K562 (cell line): ENCODE measurements at regions not wholly inside any gene's neighbourhood (a gene's known extent, or its start where the extent isn't known, plus 50 kb on each side); places are given as distances from the start of the nearest gene placed in this dataset.

Source experiments
- CBFA2T2 ChIP-seq: fragments of 450-650 bp; conservative IDR thresholded peaks from 2 replicates; pipeline ENCODE4 v1.6.1; 2017; ENCODE audit warnings: mild to moderate bottlenecking
- CBX3 ChIP-seq, 2 experiments: IDR thresholded peaks; 1 replicate in 1 of 2; 2 replicates in 1 of 2; pipeline ENCODE4 v1.6.1; 2012; ENCODE audit warnings: inconsistent platforms in 2 of 2, low read length in 2 of 2, borderline replicate concordance in 1 of 2, control low read depth in 1 of 2
- CCNT2 ChIP-seq: IDR thresholded peaks from 2 replicates; pipeline ENCODE4 v1.6.1; 2011; ENCODE audit warnings: borderline replicate concordance, low read depth, mild to moderate bottlenecking, moderate library complexity, mixed read lengths, low read length; ENCODE audit not compliant: insufficient read length; ENCODE audit errors: extremely low read depth
- CXXC5 ChIP-seq: fragments of 250-450 bp; sonication (Bioruptor Pico); IDR thresholded peaks from 2 replicates; pipeline ENCODE4 v1.8.0; 2022; ENCODE audit warnings: inconsistent platforms, mild to moderate bottlenecking, moderate library complexity
- DPF2 ChIP-seq: fragments of 450-650 bp; IDR thresholded peaks from 2 replicates; pipeline ENCODE4 v1.6.1; 2016
- EP400 ChIP-seq: fragments of 450-650 bp; IDR thresholded peaks from 2 replicates; pipeline ENCODE4 v1.6.1; 2017; ENCODE audit warnings: antibody characterized with exemption, mild to moderate bottlenecking, moderate library complexity
- FOXA3 ChIP-seq, 2 experiments: fragments of 450-650 bp in 1 of 2; sonication (generic) in 1 of 2; formaldehyde crosslinking; IDR thresholded peaks in 1 of 2; conservative IDR thresholded peaks in 1 of 2; 2 replicates each; pipeline versions ENCODE4 v1.4.0 to v1.8.0; 2020 to 2022; ENCODE audit warnings: mild to moderate bottlenecking in 2 of 2, missing genetic modification reagents in 1 of 2
- FOXP1 ChIP-seq: sonication (generic); formaldehyde crosslinking; IDR thresholded peaks from 2 replicates; pipeline ENCODE4 v1.8.0; 2022; ENCODE audit warnings: mild to moderate bottlenecking, missing genetic modification reagents
- NCOA1 ChIP-seq: fragments of 450-650 bp; IDR thresholded peaks from 2 replicates; pipeline ENCODE4 v1.6.1; 2016; ENCODE audit warnings: low read depth
- RAD51 ChIP-seq: fragments of 450-650 bp; IDR thresholded peaks from 2 replicates; pipeline ENCODE4 v1.7.1; 2016; ENCODE audit warnings: low read depth, mild to moderate bottlenecking, borderline replicate concordance
- SETDB1 ChIP-seq: IDR thresholded peaks from one replicate; pipeline ENCODE4 v1.6.1; 2012; ENCODE audit warnings: low read length, control low read depth, inconsistent platforms
- SMARCA4 ChIP-seq: fragments of 450-650 bp; IDR thresholded peaks from 2 replicates; pipeline ENCODE4 v1.6.1; 2016
- TARDBP ChIP-seq: fragments of 450-650 bp; IDR thresholded peaks from 2 replicates; pipeline ENCODE4 v1.6.1; 2016
- TCF3 ChIP-seq: sonication (generic); formaldehyde crosslinking; IDR thresholded peaks from 2 replicates; pipeline ENCODE4 v1.4.0; 2020; ENCODE audit warnings: mild to moderate bottlenecking, missing genetic modification reagents
- XRCC4 ChIP-seq: IDR thresholded peaks from one replicate; pipeline ENCODE4 v1.6.1; 2011; ENCODE audit not compliant: insufficient read depth, insufficient read length; ENCODE audit errors: extremely low read depth
- YY1 ChIP-seq, 3 experiments: IDR thresholded peaks; 2 replicates each; pipeline ENCODE4 v1.6.1; 2011; ENCODE audit warnings: low read length in 2 of 3, mild to moderate bottlenecking in 2 of 3, moderate library complexity in 2 of 3, borderline replicate concordance in 1 of 3, control low read depth in 1 of 3, low read depth in 1 of 3; ENCODE audit not compliant: insufficient read depth in 3 of 3, insufficient replicate concordance in 2 of 3, control insufficient read depth in 1 of 3, insufficient read length in 1 of 3; ENCODE audit errors: extremely low read depth in 1 of 3
- ZBTB34 ChIP-seq: fragments of 250-450 bp; sonication (Bioruptor Pico); IDR thresholded peaks from 2 replicates; pipeline ENCODE4 v1.8.0; 2021; ENCODE audit warnings: mild to moderate bottlenecking, moderate library complexity
- ZNF12 ChIP-seq: sonication (generic); formaldehyde crosslinking; IDR thresholded peaks from 2 replicates; pipeline ENCODE4 v1.4.0; 2020; ENCODE audit warnings: mild to moderate bottlenecking, missing genetic modification reagents
- ZNF408 ChIP-seq: fragments of 250-450 bp; sonication (Bioruptor Pico); IDR thresholded peaks from 2 replicates; pipeline ENCODE4 v1.4.0; 2020; ENCODE audit warnings: low read depth, mild to moderate bottlenecking, moderate library complexity
- ZNF436 ChIP-seq: fragments of 250-450, 450-650 bp; sonication (Bioruptor Pico); formaldehyde crosslinking; IDR thresholded peaks from 2 replicates; pipeline ENCODE4 v1.7.0; 2020; ENCODE audit warnings: mild to moderate bottlenecking
- ZNF57 ChIP-seq: fragments of 450-650 bp; formaldehyde crosslinking; IDR thresholded peaks from 2 replicates; pipeline ENCODE4 v1.4.0; 2020; ENCODE audit warnings: mild to moderate bottlenecking, moderate library complexity
- ZNF778 ChIP-seq: fragments of 450-650 bp; formaldehyde crosslinking; IDR thresholded peaks from 2 replicates; pipeline ENCODE4 v1.4.0; 2020; ENCODE audit warnings: mild to moderate bottlenecking, moderate library complexity
- ZSCAN29 ChIP-seq: fragments of 450-650 bp; IDR thresholded peaks from 2 replicates; pipeline ENCODE4 v1.6.1; 2017
- ZSCAN32 ChIP-seq: fragments of 450-650 bp; formaldehyde crosslinking; IDR thresholded peaks from 2 replicates; pipeline ENCODE4 v1.4.0; 2020; ENCODE audit warnings: mild to moderate bottlenecking, moderate library complexity
- TF ChIP-seq, protein P1 (sequence below): sonication (generic); formaldehyde crosslinking; IDR thresholded peaks from 2 replicates; pipeline ENCODE4 v1.4.0; 2020; ENCODE audit warnings: mild to moderate bottlenecking, missing genetic modification reagents
- TF ChIP-seq, protein P2 (sequence below): sonication (generic); formaldehyde crosslinking; IDR thresholded peaks from 2 replicates; pipeline ENCODE4 v1.8.0; 2022; ENCODE audit warnings: missing genetic modification reagents, mild to moderate bottlenecking, borderline replicate concordance

GRCh38 chr22:27670701-27671412 lies 130.7 kb downstream of the MN1 start (continued):
- TF ChIP-seq, protein P1, sequence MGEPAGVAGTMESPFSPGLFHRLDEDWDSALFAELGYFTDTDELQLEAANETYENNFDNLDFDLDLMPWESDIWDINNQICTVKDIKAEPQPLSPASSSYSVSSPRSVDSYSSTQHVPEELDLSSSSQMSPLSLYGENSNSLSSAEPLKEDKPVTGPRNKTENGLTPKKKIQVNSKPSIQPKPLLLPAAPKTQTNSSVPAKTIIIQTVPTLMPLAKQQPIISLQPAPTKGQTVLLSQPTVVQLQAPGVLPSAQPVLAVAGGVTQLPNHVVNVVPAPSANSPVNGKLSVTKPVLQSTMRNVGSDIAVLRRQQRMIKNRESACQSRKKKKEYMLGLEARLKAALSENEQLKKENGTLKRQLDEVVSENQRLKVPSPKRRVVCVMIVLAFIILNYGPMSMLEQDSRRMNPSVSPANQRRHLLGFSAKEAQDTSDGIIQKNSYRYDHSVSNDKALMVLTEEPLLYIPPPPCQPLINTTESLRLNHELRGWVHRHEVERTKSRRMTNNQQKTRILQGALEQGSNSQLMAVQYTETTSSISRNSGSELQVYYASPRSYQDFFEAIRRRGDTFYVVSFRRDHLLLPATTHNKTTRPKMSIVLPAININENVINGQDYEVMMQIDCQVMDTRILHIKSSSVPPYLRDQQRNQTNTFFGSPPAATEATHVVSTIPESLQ: no peak
- TF ChIP-seq CBFA2T2 (no peak), FOXP1 (CRISPR knock-in tag) (no peak), DPF2 (no peak), SMARCA4 (no peak), ZNF12 (CRISPR knock-in tag) (no peak), CXXC5 (CRISPR knock-in tag) (no peak), EP400 (peak; percentile 28; the same call in 1 of the 2 replicates), ZNF408 (no peak), ZBTB34 (CRISPR knock-in tag) (no peak), CBX3 (IDR thresholded peaks at IDR 0.05; ENCODE audit: borderline replicate concordance in 1 of 2, low read length in 2 of 2) (no peak), YY1 (IDR thresholded peaks at IDR 0.05; ENCODE audit: borderline replicate concordance in 1 of 3, control insufficient read depth in 1 of 3, extremely low read depth in 1 of 3, insufficient read depth in 3 of 3, insufficient read length in 1 of 3, insufficient replicate concordance in 2 of 3, low read depth in 1 of 3, low read length in 2 of 3) (no peak), ZNF57 (CRISPR knock-in tag) (no peak), ZNF436 (CRISPR knock-in tag) (peak; percentile 74; the same call in 1 of the 2 replicates), CCNT2 (peak; percentile 35), ZSCAN32 (CRISPR knock-in tag) (no peak), TCF3 (no peak), NCOA1 (no peak), RAD51 (no peak), SETDB1 (no peak), TARDBP (no peak), ZNF778 (CRISPR knock-in tag) (no peak), FOXA3 (CRISPR knock-in tag; conservative IDR thresholded peaks at IDR 0.05 in 1 of 2, IDR thresholded peaks at IDR 0.05 in 1 of 2) (no peak), XRCC4 (no peak), ZSCAN29 (no peak)
- TF ChIP-seq, protein P2, sequence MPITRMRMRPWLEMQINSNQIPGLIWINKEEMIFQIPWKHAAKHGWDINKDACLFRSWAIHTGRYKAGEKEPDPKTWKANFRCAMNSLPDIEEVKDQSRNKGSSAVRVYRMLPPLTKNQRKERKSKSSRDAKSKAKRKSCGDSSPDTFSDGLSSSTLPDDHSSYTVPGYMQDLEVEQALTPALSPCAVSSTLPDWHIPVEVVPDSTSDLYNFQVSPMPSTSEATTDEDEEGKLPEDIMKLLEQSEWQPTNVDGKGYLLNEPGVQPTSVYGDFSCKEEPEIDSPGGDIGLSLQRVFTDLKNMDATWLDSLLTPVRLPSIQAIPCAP (CRISPR knock-in tag): no peak
